T-helper 22 cell (primary cell): ENCODE measurements at regions not wholly inside any gene's neighbourhood (a gene's known extent, or its start where the extent isn't known, plus 50 kb on each side); places are given as distances from the start of the nearest gene placed in this dataset.
A peak's percentile ranks its signal among the peaks of the same experiment; 100 is the strongest.

ENCODE experiments used
- DNase-seq: peaks from one replicate; pipeline ENCODE4 v3.0.0-alpha.2; 2020; ENCODE audit warnings: low read depth

DNA sequence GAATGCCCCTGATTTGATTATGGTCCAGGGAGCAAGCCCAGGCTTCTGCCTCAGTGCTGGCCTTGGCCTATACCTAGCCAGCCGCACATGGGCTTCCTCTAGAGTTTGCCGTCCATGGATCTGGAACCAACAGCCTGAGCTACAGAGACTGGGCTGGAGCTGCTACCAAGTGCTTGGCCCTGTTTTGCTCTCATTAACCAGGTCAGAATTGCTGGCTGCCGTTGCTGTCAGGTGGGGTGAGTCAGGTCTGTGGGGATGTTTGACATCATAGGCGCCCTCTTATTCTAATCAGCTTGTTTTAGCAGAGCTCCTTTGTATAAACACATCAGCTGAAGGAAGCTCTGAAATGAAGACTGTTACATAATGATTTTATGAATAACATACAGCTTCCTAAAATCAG is 83.1 kb upstream of the PHACTR2 start:
- DNase-seq, result peak; percentile 5

DNA sequence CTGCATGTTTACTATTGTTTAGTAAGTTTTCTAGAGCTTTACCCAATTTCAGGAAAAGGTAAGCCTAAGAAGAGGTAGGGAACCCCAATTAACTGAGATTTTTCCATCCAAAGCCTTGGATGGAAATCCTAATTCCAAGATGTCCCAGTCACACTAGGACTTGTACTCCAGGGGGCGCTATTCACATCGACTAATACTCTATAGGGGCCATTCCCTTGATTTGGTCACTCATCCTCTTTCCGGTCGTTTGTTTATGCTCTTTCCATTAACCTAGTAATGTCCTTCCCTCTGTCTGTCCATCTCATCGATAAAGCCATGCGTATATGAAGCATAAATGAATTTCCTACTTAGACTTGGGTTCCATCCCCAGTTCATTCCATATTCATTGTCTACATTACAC is 80.8 kb upstream of the FUCA2 start:
- DNase-seq, result no peak

DNA sequence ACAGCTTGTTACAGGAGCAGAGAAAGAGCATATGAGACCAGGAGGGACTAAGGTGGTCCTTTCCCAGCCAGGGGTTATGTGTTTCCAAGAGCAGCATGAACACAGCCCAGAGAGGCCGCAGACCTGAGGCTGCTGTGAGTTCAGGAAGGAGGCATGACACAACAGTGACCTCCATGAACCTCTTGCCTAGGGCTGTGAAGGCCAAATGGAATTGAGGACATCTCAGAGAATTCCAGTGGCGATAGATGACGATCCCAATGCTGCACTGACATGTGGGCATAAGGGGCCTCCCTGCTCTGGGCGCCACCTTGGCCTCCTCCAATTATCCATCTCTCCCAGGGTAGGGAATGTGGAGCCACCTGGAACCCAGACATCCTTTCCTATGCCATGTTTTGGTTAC is 79.9 kb upstream of the FUCA2 start:
- DNase-seq, result no peak

DNA sequence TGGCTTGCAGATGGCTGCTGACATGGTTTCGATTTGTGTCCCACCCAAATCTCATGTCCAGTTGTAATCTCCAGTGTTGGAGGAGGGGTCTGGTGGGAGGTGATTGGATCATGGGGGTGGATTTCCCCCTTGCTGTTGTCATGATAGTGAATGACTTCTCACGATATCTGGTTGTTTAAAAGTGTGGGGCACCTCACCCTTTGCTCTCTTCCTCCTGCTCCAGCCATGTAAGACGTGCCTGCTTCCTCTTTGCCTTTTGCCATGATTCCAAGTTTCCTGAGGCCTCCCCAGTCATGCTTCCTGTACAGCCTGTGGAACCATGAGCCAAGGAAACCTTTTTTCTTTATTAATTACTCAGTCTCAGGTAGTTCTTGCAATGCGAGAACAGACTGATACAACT is 77.6 kb upstream of the FUCA2 start:
- DNase-seq, result no peak

DNA sequence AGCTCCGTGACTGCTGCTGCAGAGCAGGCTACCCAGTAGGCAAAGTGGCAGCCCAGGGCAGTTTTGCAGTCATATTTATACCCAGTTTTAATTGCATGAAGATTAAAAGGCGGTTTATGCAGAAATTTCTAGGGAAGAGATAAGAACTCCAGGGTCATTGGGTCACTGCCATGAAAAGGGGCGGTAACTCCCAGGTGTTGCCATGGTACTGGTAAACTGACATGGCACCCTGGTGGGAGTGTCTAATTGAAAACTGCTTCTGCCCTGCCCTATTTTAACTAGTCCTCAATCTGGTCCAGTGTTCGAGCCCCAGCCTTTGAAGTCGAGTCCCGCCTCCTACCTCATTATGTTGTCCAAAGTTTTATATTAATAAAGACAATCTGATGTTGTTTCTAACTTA is 75.0 kb upstream of the FUCA2 start:
- no peak for DNase-seq

DNA sequence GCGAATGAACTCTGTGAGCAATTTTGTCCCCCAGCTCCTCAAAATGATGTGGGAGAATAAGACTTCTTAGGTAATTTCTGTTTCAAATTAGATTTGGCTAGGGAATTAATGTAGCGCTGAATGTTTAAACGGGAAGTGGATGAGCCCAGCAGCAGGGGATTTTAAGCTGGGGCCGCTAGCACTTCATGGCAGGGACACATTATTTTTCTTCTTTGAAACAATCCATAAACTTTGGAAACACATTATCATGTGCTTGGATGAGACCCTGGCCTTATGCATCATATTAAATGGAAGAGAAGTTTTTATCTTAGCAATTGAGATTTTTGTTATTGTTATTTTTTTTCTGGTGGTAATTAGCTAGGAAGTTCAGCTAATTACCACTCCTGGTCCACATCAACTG is 74.2 kb upstream of the FUCA2 start:
- no peak for DNase-seq

DNA sequence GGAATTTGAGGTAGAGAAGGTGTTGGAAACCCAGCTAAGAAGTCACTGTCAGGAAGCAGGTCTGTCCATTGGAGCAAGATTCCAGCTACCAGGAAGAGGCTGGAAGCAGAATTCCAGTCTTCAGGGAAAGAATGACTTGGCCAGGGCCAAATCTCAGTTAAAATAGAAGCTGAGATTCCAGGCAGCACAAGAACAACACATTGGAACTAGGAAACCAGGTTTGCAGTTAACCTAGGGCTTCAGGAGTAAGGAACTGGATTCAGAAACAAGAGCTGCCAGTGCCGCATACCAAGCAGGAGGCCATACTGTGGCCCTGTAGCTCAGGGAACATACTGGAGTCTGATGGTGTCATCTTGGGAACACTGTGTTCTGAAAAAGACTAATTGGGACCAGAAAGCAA is 73.7 kb upstream of the FUCA2 start:
- DNase-seq, result no peak

DNA sequence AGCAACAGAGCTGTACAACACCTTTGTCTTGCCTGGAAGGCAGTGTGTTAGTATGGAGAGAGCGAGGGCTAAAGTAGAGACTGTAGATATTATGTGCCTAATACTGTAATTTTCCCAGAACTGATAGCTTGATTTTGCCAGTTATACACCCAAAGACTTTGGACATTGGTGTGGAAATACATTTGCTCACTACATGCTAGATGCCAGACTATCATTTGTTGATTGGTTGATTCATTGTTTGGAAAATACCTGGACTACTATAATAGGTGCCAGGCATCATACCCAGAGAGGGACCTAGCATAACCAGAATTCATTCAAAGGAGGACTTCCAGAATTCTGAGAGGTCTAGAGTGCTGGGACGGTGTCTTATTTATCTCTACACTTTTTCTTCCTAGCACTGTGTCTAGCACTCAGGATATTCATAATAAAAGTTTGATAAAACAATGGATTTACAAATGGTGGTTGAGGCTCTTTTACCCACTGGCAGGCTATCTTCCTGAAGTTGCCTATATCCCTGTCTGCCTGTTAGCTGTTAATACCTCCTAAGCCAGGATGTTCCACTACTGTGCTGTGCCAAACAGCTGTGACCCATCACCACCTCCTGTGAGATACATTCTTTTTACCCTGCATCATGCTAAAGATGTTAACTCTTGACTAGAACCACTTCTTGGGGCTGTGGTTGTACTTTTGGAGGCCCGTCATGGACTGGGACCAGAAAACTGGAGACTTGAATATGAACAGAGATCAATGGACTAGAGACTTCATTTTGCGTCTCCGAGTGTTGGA is 72.2 kb upstream of the FUCA2 start:
- no peak for DNase-seq

DNA sequence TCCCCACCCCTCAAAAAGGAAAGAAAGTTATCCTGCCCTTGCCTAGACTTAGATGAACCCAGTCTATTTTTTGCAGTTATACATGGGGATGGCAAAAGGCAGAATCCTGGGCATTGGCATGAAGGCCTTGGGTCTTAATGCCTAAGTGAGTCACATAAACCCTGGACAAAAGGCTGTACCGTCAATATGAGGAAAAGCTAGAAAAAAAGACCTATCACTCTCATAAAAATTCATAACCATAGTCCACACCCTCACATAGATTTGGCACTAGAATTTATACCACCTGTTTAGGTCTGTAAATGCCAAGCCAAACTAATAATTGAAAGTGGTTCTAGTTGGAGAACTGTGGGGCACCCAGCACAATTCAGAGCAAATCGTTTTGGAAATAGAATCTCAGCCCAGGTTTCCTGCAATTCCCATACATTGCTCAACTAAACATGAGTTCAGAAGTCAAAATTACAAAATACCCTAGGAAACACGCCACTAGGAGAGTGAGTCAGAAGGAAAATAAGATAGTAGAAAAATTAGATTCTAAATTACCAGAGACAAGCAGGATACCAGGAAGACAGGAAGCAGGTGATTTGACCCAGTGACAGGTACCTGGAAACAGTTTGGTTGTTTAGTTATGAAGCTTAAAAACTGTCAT is 70.4 kb upstream of the FUCA2 start:
- no peak for DNase-seq

DNA sequence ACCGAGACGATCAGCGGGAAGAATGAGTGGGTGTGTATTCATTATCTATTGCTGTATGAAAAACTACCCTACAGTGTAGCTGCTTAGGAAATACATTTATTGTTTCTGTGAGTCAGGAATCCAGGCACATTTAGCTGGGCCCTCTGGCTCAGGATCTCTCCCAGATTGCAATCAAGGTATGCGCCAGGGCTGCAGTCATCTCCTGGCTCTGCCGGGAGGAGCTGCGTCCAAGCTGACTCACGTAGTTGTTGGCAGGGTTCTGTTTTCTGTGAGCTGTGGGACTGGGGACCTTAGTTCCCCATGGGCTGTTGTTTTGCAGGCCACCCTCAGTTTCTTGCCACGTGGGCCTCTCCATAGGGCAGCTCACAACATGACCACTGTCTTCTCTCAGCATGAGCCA is 68.2 kb upstream of the FUCA2 start:
- DNase-seq, result no peak

DNA sequence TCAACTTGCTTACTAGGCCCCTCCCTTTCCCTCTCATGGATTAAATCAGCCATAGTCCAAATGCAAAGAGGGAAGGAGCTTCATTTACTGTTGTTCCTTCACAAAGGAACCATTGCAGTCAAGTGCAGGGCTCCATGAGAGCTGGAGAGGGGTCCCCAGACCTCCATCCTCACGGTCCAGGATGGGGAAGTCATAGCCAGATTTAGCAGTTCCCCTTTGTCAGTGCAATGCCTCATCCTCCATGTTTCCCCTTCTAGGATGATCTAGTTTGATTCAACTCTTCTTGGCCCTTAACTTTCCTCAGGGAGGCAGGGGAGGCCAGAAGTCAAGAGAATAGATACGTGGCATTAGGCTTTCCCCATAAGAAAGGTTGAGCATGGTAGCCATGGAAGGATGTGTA is 66.5 kb upstream of the FUCA2 start:
- no peak for DNase-seq

DNA sequence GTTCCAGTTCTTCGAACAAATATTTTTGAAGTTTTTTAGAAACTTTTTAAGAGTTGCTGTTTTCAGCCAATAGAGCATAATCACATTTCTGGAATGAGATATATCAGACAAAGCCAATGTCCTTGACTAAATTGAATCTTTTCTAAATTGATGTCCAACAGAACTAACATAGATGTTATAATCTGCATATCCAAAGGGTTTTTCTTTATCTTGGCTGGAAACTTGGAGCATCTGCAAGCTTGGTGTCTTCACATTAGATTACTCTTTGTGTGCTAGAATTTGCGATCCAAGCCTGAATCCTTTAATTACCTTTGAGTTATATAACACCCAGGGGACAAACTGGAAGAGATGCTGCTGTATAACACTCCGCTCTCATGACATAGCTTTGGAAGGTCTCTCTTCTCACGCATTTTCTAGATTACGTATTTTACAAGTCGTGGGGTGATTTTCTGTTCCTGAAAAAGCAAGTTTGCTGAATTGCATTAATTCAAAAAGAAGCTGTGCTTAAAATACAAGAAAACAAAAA is 64.4 kb upstream of the FUCA2 start:
- no peak for DNase-seq

DNA sequence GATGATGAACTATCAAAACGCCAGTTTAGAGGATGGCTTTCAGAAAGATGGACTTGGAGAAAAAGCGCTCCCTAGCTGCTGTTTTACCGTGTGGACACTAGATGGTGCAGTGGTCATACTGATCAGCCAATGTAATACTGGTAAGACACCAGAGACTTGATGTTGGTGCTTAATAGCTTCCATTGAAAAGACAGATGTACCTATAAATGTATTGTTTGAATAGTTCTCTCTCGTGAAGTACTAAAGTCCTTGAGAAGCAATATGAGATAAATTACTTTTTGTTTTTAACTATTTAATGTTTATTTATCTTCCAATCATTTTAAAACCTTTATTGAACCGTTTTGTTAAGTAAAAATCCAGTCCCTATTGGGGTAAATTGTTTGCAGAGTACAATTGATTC is 63.9 kb upstream of the FUCA2 start:
- DNase-seq, result peak; percentile 20

DNA sequence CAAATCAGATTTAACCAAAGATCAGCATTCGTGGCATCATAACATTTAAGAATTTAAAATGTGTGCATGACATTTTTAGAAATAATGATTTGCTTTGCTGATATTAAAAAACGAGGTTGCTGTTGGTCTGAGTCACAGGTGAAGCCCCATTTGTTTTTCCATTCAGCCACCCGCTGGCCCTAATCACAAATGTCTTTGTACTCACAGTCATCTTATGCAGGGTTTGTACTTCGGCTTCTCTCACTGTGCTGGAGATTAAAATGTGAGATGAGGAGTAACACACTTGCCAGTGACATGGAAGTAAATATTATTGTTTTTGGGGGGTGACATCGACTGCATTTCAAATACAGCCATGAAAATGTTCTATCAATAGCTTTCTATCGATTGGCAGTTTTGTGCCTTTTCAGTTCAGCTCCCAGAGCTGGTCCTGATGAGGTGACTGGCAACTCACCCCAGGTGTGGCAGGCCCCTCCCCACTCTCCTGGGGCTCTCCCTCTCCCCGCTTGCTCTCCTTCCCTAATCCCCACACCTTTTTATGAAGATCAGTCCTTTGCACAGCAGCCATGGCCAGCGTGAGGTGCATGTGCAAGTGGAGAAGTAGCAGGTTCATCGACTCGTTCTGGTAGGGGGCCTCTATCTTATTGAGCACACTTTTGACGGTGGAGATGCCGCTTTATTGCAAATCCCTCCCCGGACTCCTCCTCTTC is 58.8 kb upstream of the FUCA2 start:
- no peak for DNase-seq

DNA sequence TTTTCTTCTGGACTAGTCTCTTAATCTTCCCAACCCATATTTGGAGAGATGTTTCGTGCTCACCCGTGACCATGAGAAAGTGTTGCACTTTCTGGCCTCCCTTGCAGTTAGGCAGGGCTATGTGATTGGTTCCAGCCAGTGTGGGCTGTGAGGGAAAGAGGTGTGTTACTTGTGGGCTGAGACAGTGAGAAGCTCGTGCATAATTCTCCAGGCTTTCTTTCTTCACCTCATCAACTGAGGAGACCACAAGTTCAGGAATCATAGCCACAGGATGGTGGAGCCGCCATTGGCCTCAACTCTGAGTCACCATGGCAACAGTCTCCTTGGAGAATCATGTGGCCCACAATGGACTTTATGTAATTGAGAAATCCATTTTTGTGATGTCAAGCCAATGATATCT is 57.5 kb upstream of the FUCA2 start:
- DNase-seq, result no peak

DNA sequence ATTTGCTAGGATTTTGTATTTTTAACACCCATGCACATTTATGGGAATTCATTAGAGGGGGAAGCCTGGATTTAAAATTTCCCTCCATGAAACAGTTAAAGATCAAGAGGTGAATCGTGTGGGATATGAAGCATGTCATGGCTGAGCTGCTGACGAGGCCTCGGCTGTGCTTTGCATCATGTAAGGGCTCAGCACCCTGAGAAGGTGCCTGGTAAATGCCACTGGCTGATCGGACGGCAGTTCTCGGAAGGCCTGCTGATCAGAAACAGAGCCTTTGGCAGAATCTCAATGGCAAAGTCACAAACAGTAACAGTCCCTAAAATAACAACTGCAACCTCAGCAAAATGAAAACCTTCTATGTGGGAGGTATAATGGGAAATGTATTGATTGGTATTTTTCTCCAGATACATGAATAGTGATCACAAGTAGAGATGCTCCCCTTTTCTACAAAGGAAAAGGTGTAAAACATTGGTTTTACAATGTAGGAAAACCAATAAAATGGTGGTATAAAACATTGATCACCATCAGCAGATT is 53.0 kb upstream of the FUCA2 start:
- DNase-seq, result no peak

DNA sequence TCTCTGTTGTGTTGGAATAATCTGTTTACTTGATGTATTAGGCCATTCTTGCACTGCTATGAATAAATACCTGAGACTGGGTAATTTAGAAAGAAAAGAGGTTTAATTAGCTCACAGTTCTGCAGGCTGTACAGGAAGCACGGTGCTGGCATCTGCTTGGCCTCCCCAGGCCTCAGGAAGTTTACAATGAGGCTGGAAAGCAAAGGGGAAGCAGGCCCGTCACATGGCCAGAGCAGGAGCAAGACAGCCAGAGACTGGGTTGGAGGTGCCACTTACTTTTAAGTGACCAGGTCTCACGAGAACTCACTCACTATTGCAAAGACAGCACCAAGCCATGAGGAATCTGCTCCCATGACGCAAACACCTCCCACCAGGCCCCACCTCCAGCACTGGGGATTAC is 50.6 kb upstream of the FUCA2 start:
- no peak for DNase-seq
